C4-2B (cell line): ENCODE measurements at regions not wholly inside any gene's neighbourhood (a gene's known extent, or its start where the extent isn't known, plus 50 kb on each side); places are given as distances from the start of the nearest gene placed in this dataset.

ENCODE experiments used
- H3K27ac ChIP-seq: fragments of 450-650 bp; 2 replicates; pipeline ENCODE4 v1.5.1; 2017
- CTCF ChIP-seq: fragments of 450-650 bp; conservative IDR thresholded peaks from 2 replicates; pipeline ENCODE4 v1.5.1; 2017; ENCODE audit warnings: mild to moderate bottlenecking
- ZFX ChIP-seq: fragments of 450-650 bp; IDR thresholded peaks from 2 replicates; pipeline ENCODE4 v1.6.1; 2017

DNA sequence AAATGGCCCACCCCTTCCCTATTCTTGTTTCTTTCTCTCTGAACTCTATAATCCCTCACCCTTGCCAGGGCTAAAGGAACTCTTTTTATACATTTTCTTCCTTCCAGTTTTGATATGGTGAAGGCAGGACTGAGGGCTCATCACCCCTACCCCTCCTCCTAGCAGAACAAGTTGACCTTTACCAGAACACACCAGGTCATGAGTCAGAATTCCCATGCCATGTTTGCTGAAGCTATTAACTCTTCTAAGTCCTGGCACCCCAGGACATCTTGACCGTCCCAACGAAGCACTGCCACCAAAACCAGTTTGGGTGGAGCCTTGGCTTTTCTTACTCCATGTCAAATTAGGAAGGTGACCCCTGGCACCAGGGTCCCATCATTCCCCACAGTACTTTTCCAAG lies 57.5 kb upstream of the DYNLT3 start:
- H3K27ac ChIP-seq = no peak overlapping the region
- TF ChIP-seq ZFX = no peak
- TF ChIP-seq CTCF = no peak

- TF ChIP-seq CTCF (peak; percentile 17), ZFX (no peak)
- H3K27ac ChIP-seq = no peak overlapping the region
Measured at GRCh38 chrX:37905436-37906147, 58.2 kb upstream of the DYNLT3 start.

DNA sequence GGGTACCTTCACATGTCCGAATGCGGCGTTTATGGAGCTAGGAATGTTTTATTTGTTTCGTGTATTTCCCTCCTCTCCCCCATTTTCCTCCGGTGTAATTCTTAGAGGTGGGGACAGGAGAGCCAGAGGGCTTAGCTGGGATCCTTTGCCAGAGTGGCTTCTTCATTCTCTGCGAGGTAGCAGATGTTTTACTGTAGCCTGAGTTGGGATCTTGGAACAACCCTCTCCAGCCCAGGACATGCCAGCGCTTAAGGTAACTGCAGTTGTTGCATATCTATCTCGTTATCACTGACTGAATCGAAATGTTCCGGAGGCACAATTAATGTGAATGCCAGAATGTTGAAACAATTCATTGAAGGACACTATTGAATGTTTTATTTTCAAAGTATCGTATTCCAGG lies 59.0 kb upstream of the DYNLT3 start:
- TF ChIP-seq ZFX (no peak), CTCF (no peak)
- no peak overlapping the region for H3K27ac ChIP-seq

DNA sequence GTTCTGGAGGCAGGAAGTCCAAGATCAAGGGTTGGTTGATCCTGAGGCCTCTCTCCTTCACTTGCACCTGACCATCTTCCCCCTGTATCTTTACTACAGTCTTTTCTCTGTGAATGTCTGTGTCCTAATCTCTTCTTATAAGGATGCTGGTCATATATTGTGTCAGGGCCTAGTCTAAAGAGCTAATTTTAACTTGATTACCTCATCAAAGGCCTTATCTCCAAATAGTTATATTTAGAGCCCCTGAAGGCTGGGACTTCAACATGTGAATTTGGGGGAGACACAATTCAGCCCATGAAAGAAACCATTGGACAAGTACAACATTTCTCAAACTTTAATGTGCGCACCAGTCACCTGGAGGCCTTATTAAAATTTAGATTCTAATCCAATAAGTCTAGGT lies 62.8 kb upstream of the DYNLT3 start:
- TF ChIP-seq CTCF (no peak), ZFX (no peak)
- no peak overlapping the region for H3K27ac ChIP-seq

DNA sequence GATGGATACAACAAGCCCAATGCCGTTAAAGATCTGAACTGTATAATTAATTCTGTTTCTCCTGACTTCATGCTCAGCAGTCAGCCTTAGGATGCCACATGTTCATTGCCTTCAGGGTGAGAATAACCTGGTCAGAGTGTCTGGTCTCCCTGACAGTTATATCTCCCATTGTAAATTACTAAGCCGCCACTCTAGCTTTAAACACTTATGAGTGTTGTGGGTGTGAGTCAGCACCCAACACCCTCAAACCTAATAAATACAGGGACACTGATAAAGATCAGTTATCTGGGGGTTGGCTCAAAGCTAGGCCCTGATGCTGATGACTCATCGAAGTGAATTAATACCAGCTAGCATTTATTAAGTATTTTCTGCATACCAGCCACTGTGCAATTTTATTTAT lies 64.9 kb upstream of the DYNLT3 start:
- TF ChIP-seq ZFX (no peak), CTCF (no peak)
- no peak overlapping the region for H3K27ac ChIP-seq

GRCh38 chrX:37912777-37913176 lies 65.4 kb upstream of the DYNLT3 start:
- TF ChIP-seq CTCF = no peak
- no peak for TF ChIP-seq ZFX
- no peak overlapping the region for H3K27ac ChIP-seq

GRCh38 chrX:37918168-37918567 lies 70.8 kb upstream of the DYNLT3 start:
- no peak overlapping the region for H3K27ac ChIP-seq
- no peak for TF ChIP-seq CTCF
- TF ChIP-seq ZFX = no peak
